Coronary artery (tissue), 2 donors: ENCODE measurements at regions not wholly inside any gene's neighbourhood (a gene's known extent, or its start where the extent isn't known, plus 50 kb on each side); places are given as distances from the start of the nearest gene placed in this dataset.

ENCODE experiments used
- DNase-seq: peaks from one replicate; pipeline ENCODE4 v3.0.0-alpha.2; 2017; ENCODE audit warnings: low spot score
- H3K27ac ChIP-seq, 2 donors: fragments of 200-600 bp; sonication (generic); one replicate each; pipeline ENCODE4 v1.5.1; 2016 to 2019
- H3K4me3 ChIP-seq: fragments of 200-600 bp; sonication (generic); 2 replicates; pipeline ENCODE4 v1.5.1; 2016; ENCODE audit warnings: mild to moderate bottlenecking, moderate library complexity
- CTCF ChIP-seq: fragments of 200-600 bp; sonication (generic); IDR thresholded peaks from one replicate; pipeline ENCODE4 v1.5.1; 2019; ENCODE audit warnings: antibody characterized with exemption

GRCh38 chr12:85740186-85740585 lies 96.0 kb downstream of the RASSF9 start:
- Histone ChIP-seq H3K4me3 (no peak overlapping the region), H3K27ac (no peak overlapping the region)
- DNase-seq: no peak
- TF ChIP-seq CTCF: no peak

GRCh38 chr12:85741046-85741445 lies 95.2 kb downstream of the RASSF9 start:
- no peak for TF ChIP-seq CTCF
- Histone ChIP-seq H3K4me3 (no peak overlapping the region), H3K27ac (no peak overlapping the region)
- DNase-seq: no peak

GRCh38 chr12:85747941-85748495 lies 88.2 kb downstream of the RASSF9 start:
- Histone ChIP-seq H3K4me3 (no peak overlapping the region), H3K27ac (no peak overlapping the region)
- TF ChIP-seq CTCF: no peak
- no peak for DNase-seq
